Forelimb muscle (tissue), 1 donor: ENCODE measurements at regions not wholly inside any gene's neighbourhood (a gene's known extent, or its start where the extent isn't known, plus 50 kb on each side); places are given as distances from the start of the nearest gene placed in this dataset.
"Not testable (repeated sequence)": the region's sequence is repeated elsewhere in the genome, so short reads cannot be mapped to it uniquely, and the experiment has no call there.

Experiments
- DNase-seq: peaks from one replicate; pipeline ENCODE4 v3.0.0-alpha.2; 2013; ENCODE audit warnings: low read depth

DNA sequence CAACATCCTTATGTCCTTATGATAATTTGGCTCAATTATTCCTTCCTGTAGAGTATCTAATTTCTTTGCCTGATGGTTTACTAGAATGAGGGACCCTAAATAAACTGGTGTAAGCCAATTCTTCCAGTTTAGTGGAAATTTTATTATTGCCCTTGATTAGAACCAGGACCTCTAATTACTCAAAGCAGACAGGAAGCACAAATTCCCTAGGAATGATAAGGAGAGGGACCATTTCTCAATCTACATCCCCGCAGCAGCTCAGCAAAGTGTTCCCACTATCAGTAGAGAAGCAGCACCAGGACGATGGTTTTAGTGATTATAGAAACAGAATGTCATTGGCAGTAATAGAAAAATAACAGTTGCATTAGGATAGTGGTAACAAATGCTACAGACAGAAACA lies 97.1 kb downstream of the PLPPR4 start:
- no peak for DNase-seq

DNA sequence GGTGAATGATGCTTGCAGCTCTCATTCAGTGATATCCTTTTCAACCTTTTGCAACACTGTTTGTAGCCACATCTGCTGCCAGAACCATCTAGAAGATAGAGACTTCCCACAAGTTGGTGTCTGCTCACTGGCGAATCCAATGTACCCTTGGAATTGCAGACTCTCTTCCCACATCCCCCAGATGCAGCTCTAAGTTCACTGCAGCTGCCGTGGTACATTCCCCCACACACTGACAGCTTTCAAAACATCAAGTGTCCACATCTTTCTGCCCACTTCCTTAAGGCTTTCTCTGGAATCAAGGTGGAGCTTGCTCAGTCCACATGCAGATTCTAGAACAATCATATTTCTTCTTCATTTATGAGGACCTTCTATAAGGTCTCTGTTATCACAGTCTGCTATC lies 99.2 kb downstream of the PLPPR4 start:
- no peak for DNase-seq

DNA sequence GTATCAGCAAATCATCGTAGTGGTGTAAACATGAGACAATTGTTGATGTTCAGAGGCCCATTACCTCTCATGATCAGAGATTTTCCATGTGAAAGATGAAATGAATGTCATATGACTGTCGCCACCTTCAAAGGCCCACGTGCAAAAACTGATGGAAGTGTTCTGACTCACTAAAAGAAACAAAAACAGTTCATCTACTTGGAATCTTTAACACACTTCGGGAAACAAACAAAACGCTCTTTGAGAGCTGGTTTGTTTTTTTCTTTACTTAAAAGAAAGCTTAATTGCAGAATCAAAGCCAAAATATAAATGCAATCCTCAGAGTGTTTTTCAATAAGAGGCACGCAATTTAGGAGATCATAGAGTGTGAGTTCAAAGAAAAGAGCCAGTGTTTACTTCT lies 100.8 kb downstream of the PLPPR4 start:
- no peak for DNase-seq

DNA sequence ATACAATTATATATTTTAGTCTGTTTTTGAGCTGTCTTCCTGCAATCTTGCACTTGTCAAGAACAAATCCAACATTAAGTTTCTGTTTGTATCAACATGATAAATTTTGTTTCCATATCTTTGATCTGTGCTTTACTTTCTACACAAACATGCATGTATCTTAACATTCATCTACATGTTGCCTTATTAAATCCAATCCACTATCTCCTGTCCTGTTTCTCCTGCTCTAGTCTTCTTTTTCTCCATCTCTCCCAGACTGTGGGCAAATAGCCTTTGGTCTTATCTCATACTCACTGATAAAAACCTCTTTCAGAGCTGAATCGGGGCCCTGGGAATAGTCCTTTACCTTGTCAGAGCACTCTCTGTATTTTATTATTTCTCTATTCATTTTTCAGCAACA lies 101.3 kb downstream of the PLPPR4 start:
- no peak for DNase-seq

DNA sequence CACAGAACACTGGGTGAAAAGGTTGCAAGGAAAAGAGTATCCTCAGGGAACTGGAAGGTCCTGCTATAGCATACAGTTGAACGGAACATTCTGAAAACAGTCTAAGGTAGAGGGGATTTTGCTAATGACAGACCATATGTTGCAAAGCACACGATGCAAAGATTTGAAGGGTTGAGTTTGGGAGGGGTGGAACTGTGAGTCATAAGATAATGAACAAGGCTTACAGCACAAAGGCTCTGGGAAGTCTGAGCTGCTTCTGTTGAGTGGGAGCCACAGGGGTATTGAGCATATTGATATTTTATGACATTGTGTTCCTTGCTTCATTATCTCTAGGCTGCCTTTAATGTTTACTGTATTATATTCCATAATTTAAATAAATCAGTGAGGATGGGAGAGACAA lies 104.9 kb downstream of the PLPPR4 start:
- DNase-seq: no peak

DNA sequence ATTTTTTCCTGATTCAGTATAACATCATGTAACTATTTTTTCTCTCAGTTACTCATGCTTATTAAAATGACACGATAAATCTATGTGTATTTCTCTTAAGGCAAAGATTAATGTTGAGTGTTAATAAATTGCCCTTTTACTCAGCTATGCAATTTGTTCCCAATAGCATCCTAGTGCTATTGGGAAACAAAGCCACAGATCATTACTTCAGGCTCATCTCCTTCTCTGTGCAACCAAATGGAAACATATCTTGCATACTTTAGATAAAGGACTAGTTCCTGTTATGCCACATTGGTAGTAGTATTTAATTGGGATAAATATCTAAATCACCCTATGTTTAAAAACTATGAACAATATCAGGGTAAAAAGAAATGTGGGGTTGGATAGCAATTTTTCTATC lies 106.2 kb downstream of the PLPPR4 start:
- no peak for DNase-seq

DNA sequence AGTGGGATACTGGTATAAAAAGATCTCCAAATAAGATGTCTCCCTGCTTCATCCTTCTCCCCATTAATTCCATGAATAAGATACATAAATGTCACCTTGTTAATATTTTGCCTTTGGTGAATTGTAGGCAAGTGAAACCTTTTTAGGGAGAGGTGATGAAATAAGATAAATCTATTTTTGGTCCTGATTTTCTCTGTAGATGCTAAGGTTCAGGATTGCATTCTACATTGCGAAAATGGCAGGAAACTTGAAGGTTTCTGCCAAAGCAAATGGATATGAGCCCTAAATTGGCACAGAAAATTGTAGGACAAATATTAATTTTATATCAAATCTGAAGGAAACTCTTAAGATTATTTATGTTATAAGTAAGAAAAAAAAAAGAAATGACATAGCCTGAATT lies 107.1 kb downstream of the PLPPR4 start:
- no peak for DNase-seq

DNA sequence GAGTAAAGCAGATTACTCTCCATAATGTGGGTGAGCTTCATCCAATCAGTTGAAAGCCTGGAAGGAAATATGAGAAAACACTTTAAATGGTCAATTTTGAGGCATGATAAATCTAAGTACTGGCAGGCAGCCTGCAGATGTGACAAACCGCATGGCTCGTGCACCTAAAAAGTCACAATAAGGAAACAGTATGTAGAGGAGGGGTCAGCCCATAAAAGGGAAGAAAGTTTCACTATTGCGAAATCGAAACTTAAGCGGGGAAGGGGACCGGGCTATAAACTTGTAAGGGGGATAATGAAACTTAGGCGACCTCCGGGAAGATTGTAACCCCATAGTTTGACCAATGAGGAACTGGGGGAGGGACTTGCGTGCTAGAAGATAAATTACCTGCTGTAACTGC lies 109.8 kb downstream of the PLPPR4 start:
- DNase-seq: no peak

DNA sequence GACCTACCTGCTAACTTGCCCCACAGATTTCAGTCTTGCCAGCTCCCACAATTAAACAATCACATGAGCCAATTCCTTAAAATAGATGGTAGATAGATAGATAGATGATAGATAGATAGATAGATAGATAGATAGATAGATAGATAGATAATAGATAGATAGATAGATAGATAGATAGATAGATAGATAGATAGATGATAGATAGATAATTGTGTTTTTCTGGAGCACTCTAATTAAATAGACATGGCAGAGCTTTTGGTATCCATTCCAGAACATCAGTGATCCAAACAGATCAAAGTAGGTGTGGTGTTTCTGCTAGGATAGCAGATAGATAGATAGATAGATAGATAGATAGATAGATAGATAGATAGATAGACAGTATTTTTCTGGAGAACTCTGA lies 110.4 kb downstream of the PLPPR4 start:
- not testable (repeated sequence) for DNase-seq

DNA sequence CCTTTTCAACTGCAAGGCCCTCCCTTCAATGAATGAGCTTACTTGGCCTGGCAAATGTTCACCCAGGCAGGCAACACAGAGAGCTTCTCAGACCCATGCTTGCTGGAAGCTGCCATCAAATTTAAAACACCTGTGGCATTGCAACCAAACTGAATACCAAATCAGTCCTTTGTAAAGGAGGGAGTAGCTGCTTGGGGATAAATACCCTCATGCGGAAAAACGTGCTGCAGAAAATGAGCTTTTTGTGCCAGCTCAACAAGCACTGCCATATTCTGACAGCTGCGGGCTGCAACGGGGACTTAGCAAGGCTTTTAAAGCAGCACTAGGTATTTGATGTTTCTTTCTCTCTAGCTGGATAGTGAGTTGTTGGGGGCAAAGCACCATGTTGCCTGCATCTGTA lies 119.7 kb downstream of the PLPPR4 start:
- no peak for DNase-seq

DNA sequence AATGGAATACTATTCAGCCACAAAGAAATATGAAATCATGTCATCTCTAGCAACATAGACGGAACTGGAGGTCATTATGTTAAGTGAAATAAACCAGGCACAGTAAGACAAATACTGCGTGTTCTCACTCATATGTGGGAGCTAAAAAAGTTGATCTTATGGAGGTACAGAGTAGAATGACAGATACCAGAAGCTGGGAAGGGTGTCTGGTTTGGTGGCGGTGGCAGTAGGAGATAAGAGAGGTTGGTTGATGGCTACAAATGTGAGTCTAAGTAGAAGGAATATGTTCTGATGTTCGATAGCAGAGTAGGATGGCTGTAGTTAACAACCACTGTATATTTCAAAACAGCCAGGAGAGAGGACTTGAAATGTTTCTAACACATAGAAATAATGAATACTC lies 121.6 kb downstream of the PLPPR4 start:
- DNase-seq: no peak

DNA sequence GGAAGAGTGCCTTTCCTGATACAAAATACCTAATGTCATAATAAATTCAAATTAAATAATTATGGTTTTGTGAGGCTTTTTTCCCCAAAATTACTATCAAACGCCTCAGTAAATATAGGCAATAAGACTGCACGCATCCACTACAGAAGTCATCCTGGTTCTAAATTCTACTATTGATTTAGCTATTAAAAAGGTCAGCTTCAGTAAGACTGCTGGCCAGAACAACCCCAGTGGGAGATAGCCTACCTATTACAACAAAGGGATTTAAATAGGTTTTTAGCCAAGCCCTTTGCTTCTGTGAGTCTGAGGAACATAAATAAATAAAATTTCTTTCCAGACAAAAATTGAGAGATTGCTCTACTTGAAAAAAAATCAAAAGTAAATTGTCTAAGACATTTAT lies 132.1 kb downstream of the PLPPR4 start:
- DNase-seq: no peak

DNA sequence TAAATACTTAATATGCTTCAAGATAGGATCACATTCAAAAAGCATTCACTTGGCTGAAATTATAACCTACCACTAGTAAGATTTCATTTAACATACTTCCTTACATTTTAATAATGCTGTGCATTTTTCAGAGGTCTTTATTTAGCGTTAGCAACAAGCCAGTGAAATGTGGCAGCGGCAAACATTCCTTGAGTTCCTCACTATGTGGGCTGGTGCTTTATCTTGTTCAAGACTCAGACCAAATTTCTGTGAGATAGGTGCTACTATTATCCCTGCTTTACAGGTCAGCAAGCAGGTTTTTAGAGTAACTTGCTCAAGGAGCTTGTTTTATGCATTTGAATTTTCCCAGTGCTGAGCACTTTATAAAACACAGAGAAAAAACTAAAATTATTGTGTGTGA lies 132.7 kb downstream of the PLPPR4 start:
- DNase-seq: no peak

DNA sequence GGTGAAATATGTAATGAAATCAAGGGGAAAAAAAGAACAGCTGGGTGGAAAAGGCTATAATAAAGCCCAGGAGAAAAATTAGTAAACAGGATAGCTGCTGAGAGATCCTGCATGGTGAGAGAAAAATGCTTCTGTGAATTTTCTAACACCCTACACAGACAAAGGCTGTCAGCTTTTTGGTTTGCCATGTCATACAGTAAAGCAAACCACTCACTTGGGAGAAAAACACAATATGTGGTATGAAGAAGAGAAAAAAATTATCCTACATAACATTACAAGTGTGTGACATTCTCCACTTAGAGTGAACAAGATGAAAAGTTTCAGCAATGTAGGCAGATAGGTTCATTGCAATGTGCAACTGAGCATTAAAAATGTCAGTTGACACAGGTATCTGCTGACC lies 133.6 kb downstream of the PLPPR4 start:
- DNase-seq: no peak

DNA sequence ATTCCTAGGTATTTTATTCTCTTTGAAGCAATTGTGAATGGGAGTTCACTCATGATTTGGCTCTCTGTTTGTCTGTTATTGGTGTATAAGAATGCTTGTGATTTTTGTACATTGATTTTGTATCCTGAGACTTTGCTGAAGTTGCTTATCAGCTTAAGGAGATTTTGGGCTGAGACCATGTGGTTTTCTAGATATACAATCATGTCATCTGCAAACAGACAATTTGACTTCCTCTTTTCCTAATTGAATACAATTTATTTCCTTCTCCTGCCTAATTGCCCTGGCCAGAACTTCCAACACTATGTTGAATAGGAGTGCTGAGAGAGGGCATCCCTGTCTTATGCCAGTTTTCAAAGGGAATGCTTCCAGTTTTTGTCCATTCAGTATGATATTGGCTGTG lies 137.3 kb downstream of the PLPPR4 start:
- DNase-seq: not testable (repeated sequence)

DNA sequence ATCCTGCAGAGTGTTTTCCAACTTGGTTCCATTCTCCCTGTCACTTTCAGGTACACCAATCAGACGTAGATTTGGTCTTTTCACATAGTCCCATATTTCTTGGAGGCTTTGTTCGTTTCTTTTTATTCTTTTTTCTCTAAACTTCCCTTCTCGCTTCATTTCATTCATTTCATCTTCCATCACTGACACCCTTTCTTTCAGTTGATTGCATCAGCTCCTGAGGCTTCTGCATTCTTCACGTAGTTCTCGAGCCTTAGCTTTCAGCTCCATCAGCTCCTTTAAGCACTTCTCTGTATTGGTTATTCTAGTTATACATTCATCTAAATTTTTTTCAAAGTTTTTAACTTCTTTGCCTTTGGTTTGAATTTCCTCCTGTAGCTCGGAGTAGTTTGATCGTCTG lies 140.1 kb downstream of the PLPPR4 start:
- DNase-seq: not testable (repeated sequence)

DNA sequence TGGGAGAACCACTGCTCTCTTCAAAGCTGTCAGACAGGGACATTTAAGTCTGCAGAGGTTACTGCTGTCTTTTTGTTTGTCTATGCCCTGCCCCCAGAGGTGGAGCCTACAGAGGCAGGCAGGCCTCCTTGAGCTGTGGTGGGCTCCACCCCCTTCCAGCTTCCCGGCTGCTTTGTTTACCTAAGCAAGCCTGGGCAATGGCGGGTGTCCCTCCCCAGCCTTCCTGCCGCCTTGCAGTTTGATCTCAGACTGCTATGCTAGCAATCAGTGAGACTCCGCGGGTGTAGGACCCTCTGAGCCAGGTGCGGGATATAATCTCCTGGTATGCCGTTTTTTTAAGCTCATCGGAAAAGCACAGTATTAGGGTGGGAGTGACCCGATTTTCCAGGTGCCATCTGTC lies 141.0 kb downstream of the PLPPR4 start:
- not testable (repeated sequence) for DNase-seq

DNA sequence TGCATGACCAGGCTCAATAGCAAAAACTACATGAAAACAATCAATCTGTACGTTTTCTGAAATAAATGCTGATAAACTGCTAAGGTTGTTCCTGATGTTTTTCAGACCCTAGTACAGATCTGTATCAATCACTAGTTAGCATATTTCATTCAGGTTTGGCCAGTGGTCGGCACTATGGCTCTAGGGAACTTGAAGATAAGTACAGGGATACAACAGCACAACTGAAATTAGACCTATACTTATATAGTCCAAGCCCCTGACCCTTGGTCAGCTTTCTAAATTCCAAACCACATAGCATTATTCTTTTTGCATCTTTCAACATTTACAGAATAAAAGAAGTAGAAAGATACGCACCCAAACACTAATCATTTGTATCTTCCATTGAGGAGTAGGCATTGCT lies 142.7 kb downstream of the PLPPR4 start:
- DNase-seq: no peak

DNA sequence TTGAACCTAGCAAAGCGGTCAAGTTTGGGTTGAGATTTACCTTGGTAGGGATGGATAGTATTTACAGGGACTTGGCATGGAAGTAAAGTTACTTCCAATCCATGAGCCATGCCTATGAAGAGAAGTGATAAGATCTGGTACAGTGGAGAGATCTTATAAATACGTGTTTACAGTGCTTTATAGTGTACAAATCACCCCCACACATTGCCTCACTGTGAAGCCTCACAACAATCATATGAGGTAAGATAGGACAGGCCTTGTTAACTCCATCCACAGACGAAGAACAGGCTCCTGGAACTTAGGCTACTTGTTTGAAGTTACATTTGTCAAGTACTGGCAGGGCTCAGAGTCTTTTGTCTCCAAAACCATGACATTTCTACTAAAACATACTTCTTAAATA lies 159.8 kb downstream of the PLPPR4 start:
- DNase-seq: no peak

DNA sequence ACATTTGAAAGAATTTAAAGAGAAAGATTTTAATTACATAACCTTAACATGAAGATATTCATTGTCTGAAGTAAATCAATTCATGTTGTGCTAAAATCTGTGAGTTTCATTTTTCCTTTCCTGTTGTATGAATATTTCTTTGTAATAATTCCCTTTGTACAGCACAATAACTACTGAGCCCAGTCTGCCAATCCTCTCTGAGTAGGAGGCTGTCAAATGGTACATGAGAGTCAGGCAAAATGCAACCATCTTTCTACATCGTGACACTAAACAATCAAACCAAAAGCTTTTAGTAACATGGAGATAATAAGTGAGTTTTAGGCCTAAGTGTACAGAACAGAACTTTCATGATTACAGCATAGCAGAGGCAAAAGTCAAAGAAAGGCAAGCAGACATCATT lies 165.5 kb downstream of the PLPPR4 start:
- no peak for DNase-seq

DNA sequence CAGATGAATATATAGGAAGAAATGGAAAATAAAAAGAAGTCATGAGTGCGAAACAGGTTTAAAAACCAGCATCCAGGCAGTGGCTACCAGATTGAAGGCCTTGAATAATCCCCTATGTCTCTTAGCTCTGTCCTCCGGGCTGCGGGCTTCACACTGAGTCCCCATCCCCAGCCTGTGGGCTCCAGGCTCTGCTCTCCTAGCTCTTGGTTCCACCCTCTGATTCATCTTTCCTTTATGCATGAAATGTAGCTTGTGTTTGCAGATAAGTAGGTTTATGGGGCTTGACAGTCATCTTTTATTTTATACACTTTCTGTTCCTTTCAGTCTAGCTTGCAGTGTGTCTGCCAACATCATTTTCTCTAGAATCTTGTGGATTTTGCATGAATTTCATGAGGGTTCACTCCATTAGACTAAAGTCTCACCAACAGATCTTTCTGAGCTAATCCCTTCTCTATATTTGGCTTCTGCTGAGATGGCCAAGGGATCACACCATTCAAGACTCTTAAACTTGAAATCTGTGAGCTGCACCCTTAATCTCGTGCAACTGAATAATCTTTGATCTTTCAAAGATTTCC lies 174.5 kb downstream of the PLPPR4 start:
- DNase-seq: no peak

DNA sequence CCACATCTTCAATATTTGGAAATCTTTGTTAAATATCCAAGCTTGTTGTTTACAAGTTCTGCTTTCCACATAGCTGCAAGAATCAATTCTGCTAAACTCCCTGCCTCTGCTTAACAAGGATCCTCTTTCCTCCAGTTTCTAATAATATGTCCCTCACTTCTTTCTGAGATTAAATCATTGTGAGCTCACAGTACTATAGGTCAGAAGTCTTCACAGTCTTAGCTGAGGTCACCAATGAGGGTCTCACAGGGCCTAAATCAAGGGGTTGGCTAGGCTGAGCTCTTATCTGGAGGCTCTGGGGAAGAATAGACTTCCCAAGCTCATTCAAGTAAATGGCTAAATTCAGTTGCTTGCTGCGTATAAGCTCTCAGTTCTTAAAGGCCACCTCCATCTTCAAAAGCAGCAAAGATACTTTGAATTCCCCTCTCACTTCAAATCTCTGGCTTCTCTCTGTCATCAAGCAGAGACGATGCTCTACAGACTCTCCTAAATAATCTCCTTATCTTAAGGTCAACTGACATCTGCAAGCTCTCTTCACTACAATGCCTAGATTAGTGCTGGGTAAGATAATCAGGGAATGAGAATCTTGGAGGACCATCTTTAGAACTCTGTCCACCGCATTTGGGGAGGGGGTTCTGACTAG lies 175.3 kb downstream of the PLPPR4 start:
- DNase-seq: no peak

DNA sequence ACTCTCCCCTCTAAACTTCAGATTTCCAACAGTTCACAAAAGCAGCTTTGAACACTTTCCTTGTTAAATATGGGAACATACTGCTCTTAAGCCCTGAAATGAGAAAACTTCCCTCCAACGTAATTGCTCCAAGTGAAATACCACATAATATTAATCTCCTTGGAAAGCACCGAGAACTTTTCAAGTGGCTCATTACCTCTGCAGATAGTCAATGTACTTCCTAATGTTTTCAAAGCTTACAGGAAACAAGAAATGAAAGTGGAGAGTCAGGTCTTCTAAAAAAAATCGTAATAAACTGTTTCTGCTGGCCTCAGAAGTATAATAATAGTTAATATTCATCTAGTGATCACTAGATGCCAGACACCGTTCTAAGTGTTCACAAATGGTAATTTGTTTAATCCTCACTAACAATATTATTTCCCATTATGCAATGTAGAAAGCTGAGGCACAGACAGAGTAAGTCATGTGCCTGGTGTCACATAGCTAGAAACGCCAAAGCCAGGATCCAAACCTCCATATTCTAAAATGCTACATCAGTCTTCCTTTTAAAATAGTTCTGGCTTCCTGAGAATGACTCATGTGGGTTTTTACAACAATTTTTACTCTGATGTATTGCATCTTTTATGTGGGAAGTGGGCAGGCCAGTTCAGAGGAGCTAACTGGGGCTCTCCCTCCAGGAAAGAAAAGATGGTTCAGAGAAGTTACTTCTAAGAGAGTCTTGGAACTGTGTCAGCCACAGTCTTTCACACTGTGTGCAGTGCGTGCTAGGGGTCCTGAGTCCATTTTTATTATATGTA lies 177.2 kb downstream of the PLPPR4 start:
- no peak for DNase-seq
